GM19238 (cell line): ENCODE measurements at regions not wholly inside any gene's neighbourhood (a gene's known extent, or its start where the extent isn't known, plus 50 kb on each side); places are given as distances from the start of the nearest gene placed in this dataset.
"Not testable (repeated sequence)": the region's sequence is repeated elsewhere in the genome, so short reads cannot be mapped to it uniquely, and the experiment has no call there.

Experiments used
- DNase-seq: peaks from one replicate; pipeline ENCODE4 v3.0.0; 2011; ENCODE audit warnings: low spot score; ENCODE audit not compliant: insufficient read length

DNA sequence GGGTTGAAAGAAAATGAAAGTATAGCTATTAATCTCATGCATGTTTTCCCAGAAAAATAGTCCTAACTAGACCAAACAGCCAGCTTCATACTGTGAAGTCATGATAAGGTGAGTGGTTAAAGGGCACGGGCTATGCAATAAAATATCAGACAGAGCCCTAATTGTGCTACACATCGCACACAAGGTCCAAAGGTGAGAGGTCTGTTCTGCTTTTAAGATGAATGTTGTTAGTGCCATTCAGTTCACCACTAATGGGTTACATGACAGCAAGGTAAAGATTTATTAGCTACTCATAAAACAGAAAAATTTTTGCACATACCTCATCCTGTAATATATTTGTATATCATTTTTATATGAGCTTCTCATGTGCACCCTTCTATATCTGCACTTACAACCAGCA lies 105.0 kb upstream of the STK17B start:
- no peak for DNase-seq

DNA sequence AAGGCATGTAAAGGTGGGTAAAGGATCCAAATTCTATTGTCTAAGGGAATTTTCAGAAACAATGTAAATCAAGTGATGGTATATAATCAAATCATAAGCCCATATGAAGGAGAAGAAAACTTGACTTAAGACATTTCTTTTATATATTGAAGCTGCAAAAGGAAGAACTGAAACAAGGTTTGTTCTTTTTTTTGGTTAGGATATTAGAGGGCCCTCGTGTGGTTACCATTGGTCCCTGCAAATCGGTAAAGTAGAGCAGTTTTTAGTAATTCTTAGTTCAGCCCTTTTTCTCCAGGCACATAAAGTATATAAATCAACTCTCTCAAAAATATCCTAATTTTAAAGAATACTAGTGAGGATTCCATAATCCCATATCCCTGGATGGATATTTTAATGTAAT lies 105.6 kb upstream of the STK17B start:
- no peak for DNase-seq

DNA sequence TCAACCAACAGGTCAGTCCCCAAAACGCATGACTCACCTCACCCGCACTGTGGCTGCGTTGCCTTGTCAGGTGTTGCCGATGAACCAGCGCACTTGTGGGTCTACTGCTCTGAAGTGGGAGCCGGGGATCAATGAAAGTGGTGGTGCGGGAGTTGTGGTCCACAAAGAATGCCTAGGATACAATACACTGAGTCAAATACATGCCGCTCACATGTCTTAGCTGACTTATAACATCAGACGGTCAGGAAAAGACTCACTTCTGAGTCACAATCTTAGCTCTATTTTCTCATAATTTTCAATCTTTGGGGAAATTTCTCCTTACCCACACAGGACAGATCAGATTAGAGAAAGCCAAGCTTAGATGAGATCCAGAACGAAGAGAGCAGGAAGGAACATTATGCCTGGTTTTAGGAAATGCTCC lies 107.1 kb upstream of the STK17B start:
- no peak for DNase-seq

DNA sequence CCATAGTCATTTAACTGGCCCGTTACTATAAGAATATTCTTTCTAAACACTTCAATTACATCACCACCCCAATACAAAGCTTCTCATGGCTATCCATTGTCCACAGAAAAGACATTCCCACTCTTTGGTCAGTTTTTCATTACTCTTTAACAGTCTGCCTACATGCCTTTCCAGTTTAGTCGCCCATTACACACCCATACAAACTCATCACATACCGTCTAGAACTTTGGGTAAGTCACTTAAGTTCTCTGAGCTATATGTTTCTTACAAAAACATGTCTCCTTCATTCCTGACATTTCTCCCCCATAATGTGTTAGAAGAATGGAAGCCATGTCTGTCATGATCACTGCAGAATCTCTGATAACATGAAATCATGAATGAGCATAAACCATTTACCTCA lies 108.2 kb upstream of the STK17B start:
- DNase-seq = no peak

DNA sequence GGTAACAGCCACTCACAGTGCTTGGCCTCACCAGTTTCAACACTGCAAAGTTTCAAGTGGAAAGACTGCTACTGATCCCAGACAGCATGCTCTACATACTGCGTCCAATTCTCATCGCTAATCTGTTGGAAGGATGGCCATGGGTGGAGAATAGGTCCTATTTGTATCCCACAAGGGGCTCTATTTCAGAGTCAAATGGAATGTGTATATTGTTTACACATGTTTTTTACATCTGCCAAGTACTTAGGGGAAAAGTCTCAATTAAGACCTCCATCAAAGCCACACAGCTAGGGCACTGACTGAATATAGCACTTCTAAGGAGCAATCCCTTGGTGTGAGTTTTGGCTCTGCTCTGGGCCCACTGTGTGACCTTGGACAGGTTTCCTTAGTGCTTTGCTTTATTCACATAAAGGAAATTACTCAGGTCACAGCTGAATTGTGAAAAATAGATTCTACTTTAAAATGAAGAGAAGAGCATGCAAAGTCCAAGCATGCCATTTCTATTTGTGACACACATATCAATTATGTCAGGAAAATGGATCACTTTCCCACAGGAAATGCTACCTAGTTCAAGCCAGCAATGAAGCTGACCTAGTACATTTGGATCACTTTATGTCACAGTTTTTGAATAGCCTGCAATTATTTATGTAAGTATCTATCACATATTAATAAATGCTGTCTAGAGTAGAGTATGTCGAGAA lies 112.9 kb upstream of the STK17B start:
- DNase-seq = no peak

DNA sequence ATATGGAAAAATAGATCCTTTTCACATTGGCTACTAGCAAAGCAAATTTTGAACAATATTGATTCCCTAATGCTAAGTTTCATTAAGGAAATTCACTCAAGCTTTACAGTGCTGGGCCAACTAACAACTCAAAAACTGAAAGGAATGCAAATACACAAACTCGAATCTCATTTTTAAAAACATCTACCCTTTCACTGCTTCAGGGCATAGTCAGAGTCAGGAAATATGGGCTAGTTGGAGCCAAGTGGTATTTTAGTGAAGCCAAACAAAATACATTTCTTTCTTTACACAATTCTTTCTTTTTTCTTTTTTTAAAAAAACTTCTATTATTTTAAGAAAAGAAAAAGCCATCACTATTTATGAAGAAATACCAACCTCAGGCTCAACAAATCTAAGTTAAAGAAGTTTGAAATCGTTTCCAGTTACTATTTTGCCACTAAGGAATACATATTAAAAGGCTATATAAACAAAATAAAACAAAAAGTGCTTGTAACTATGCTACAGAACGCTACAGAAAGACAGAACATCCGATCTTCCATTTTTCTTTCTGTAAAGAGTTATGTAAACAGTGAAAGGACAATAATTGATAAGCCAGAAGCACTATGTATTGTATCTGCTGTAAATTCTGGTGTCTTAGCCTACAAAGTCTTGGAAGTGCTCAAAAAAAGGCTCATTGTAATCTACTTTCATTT lies 113.6 kb upstream of the STK17B start:
- DNase-seq = no peak

DNA sequence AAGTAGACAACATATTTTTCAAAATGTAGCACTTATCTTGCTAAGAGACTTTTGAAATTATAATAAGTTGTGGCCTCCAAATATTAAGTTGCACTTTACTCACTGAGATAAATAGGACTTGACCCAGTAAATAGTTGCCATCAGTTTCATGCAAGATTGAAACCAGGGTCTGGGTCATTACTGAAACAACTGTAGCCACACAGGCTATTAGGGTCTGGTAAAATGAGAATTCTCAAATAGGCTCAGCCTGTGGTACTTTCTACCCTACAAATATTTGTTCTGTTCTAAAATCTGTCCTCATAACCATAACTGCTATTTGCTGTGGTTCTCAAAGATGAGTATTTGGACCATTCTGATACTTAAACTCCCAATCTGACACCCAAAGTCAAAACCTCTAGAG lies 115.4 kb upstream of the STK17B start:
- no peak for DNase-seq

DNA sequence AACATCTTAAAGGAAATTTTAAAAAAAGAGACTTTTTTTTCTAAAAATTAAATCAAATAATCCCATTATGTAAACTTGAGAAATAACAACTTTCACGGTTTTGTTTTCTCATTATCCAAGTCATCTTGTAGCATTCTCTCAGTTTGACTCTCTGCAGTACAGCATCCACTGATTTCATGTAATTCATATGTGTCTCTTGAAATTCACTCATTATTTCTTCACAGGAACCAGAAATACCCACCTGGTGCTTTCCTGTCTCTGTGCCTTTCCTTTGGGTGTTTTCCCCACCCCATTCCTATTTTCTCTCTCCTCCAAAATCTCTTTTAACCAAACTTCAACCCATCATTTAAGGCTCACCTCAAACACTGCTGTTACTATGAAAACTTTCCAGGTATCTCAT lies 116.1 kb upstream of the STK17B start:
- DNase-seq = no peak

DNA sequence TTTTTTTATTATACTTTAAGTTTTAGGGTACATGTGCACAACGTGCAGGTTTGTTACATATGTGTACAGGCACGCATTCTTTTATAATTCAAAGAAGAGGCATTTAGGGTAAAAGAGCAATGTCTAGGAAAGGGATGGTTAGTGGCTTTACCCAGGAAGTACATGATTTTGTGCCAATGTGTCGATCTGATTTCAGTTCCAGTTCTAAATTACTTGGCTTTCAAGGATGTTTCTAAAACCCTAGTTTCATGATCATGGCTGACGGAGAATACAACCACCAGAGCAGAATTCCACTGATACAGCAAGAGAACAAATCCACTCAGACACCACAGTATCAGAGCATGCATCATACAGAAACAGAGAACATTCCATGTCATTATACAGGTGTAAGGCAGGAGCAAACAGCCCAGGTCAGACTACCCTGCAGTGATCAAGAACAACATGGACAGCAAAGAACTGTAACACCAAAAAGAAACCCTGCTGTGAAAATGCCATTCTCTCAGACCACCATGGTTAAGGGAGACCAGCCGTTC lies 116.7 kb upstream of the STK17B start:
- no peak for DNase-seq

DNA sequence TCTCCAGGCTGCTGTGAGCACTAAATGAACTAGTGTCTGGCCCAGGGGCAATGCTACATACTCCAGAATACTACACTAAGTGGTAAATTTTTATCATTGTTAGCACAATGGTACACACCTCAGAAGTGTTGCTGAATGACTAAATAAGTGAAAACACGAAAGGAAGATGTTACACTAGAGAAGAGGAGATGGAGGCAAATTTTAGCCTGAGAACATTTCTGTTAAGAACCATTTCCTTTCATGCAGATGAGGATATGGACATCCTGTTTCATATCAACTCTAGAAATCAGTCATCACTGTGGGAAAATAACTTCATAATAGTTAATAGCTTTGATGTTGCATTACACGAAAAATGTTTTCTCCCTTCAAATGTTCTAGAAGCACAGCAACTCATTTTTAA lies 117.6 kb upstream of the STK17B start:
- no peak for DNase-seq

DNA sequence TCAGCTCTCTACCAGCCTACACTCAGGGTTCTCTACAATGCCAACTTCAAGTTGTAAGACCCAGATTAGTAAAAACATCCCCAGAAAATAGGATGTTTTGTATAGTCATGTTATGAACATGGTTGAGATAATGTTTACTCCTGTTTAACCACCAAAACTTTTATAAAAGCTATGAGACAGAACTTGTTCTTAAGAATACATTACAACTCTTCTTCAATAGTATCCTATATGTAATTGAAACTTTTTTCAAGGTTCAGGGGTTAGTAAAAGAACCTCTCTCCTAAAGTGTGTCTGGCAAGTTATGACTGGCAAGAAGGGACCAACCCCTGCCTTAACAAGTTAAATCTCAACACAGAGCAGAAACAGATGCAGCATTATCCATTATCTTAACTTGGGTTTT lies 118.8 kb upstream of the STK17B start:
- DNase-seq = no peak

DNA sequence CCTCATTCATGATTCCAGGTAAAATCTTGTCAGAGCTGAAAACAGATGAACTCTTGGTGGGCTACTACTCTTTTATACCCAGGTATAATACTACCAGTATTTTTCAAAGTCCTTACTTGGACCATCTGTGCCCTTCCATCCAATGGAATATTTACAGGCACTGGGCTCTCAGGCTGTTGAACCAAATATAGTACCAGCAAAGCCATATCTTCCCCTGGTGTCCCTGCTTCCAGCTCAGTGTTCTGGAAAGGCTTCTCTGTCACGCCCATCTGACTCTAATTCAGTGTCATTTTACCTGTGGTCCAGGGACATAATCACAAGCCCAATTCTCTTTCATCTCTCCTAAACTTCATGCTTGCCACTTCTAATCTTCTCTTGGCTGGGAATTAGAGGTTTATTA lies 119.2 kb upstream of the STK17B start:
- no peak for DNase-seq

DNA sequence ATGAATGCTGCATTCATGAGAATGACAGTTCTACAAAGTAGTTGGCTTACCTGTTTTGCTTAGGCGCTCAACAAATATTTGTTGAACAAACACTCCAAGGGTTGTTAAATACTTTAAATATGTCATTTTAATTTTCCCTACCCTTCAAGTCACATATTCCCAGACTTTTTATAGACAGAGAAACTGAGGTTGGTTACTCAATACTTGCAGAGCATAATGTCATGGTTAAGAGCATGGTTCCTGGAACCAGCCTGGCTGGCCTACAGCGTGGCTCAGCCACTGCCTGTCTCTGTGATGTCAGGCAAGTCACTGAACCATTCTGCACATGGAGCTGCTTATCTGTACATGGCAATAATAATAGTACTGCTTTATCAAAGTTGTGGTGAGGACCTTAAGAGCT lies 120.0 kb upstream of the STK17B start:
- DNase-seq = no peak

DNA sequence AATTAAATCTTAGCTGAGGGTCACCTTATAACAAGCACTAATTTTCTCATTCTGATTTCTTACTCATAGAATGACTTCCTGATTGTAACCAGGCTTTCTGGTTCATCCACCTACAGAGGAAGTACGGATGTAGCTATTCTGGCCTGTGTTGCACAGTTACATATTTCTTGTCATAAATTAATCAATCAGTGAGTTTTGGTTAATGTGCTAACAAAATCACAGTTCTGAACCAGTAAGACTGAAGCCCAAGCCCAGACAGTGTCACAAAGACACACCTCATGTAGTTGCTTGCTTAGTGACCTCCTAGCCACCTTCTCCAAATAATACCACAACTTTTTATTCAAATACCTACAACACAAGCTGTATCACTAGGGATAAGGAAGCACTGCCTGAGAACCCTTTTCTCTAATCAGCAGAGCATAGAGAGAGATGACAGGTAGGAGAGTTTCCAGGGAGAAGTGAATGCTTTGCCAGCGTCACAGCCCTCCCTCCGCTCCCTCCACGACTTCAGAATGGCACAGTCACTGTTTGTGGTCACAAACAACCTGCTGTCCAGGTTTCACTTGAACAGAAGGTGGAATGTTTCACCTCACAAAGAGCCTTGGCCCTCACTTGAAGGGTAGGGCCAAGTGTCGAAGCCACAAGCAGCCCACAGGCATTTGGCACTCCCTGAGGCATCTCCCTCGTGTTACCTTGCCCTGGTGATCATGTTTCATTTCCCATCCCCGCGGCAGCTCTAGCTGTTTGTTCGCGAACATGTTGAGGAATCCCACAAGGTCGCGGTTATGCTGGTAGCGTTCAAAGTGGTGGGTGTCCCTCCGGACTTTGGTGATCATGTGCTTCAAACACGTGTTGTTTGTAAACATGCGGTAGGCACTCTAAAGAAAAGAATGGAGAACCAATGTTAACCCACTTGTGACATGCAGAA lies 120.8 kb upstream of the STK17B start:
- DNase-seq = no peak

DNA sequence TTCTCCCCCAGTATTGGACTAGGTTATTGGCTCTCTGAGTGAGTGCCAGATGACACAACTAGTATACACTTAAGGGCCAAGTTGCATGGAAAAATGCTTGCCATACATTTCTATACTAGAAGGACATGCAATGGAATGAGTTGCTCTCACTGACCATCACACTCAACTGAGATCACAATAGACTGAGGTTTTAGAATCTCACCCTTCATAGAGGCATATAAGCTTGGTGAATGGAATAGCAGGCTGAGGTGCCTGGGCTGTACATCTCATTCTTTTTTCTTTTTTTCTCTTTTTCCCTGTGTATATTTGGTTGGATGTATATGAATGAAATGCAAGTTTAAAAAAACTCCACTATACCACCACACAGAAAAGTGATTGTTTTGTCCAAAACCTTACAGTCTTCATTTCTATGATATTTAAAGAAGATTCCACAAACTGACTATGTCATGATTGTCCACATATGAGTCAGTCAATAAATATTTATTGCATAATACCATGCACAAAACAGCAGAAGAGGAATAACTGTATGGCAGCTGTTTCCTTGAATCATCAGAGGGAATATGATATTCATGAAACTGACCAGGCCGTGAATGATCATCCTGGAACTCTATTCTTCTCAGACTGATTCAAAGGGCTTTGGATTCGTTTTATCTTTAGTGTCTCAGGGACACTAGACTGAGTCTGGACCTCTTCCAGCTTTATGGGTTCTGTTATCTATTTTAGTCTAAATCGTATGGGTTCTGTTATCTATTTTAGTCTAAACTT lies 122.6 kb upstream of the STK17B start:
- DNase-seq = no peak

DNA sequence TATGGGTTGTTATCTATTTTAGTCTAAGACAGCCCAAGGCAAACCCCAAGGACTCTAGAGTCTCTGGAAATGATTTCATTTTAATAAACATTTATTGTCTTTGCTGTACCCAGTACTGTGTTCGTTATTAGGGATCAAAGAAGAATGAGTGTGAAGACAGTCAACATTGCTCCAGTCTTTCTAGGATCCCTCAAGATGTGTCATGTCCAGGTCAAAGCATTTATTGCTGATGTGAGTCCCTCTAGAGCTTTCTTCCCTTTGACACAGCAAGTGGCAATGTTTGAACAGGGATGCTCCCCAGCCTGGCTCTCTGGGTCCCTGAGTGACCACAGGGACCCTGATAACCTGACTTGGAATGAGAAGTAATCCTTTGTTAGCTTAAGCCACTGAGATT lies 123.1 kb upstream of the STK17B start:
- no peak for DNase-seq

DNA sequence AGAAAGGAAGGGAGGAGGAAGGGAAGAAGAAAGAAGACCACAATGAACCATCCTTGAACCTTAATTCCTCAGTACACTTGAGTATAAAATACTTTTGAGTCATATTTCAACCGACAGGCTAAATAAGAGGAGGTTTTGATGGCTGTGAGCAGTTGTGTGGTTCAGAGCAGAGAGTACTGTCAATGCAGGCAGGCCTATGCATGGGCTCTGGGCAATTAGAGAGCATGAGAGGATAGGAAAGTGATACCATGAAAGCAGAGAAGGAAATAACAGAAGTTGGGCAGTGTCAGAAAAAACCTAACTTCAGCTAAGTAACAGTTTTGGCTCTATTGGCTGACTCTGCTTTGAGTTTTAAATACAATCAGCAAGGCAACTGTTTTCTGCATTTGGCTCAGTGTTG lies 123.6 kb upstream of the STK17B start:
- no peak for DNase-seq

DNA sequence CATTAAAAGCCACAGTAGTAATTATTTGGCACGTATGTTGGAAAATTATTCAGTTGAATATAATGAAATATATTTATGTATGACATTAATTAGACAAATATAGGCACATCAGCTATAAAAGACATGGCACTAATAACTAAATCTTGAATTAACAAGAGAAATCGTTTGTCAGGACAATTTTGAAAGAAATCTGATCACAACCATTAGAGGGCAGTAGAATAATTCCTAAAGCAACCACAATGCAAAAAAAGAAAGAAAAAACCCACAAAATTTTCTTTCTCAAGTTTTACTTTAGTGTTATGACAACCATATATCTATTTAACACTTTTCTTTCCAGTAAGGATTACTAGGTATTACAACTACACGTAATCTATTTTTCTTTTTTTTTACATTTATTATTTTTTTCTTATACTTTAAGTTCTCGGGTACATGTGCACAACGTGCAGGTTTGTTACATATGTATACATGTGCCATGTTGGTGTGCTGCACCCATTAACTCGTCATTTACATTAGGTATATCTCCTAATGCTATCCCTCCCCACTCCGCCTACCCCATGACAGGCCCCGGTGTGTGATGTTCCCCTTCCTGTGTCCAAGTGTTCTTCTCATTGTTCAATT lies 126.8 kb upstream of the STK17B start:
- not testable (repeated sequence) for DNase-seq

DNA sequence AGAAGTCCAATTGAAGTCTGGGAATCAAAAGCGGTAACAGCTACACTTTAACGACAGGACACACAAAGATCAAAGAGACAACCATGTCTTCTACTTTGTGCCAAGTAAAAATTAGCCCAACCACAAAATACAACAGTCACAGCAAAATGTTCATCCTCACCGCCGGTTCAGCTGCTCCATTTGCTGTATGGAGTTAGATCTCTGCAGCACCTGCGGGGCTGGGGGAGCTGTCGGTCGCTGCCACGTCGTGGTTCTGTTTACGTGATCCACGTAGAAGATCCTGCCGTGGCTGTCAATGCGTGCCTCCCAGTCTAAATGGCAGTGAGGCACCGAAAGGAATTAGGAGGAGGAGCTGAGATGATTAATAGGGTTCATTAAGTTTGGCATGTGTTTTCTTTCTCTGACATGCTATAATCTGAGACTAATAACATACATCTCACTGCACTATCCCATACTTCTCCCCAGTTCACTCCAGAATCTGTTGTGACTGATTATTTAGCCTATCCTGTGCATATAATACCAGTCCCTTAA lies 136.5 kb upstream of the STK17B start:
- no peak for DNase-seq

DNA sequence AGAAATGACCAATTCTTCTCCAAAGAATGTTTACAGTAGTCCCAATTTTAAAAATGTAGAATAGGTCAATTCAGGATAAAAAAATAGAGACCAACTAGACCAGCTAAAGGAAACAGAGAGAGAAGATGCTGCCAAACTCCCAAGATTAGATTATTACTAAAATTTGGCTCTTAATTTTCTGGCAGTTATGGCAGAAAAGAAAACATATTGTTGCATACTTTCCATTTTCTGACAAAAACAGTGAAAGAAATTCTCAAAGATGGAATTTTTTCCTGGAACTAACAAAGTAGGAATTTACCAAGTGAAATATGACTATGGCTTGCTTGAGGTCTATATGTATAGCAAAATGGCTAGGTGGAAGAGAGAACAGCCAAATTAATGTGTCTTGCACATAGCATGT lies 138.3 kb upstream of the STK17B start:
- no peak for DNase-seq

DNA sequence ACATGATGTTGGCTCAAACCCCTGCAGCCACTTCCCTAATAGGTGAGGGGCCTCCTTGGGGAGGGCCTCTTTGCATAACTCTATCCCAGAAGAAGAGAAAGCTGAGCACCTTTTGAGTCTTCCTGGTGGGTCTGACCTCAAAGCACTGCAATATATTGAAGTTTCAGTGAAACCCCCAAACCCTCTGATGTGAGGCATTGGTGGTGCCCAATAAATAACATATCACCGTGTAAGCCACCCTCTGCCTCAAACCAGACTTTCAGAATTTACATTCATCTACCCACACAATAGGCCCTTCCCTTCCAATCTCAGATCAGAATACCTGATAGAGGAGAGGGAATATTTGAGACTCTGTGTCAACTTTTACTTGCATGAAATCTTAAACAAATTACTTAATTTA lies 142.8 kb upstream of the STK17B start:
- DNase-seq = no peak
